Posterior cingulate gyrus (tissue), 11 donors: ENCODE measurements at regions not wholly inside any gene's neighbourhood (a gene's known extent, or its start where the extent isn't known, plus 50 kb on each side); places are given as distances from the start of the nearest gene placed in this dataset.

ENCODE experiments used
- DNase-seq, 10 donors: peaks; one replicate each; pipeline versions ENCODE4 v3.0.0 to v3.0.0-alpha.2; 2020 to 2021; ENCODE audit warnings: mixed read lengths in 3 of 10
- intact Hi-C: fragments of 100-400 bp; cut with DNase I; formaldehyde crosslinking; loops from one replicate; pipeline ENCODE4 v1.15.1; 2023

DNA sequence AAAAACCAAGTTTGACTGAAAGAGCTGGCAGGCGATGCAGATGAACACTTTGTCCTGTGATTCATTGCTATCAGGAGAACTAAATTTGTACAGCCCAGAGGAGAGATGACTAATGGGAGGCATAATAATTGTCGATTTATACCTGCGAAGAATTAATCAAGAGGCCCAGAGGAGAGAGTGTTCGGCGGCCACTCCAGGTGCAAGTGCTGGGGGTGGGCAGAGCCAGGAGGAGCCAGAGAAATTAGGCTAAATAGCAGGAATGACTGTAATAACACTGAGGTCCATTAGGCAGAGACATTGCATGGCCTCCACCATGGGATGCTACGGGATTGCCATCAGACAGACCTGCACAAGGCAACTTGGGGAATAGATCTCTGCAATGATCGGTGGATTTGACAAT, 107.7 kb upstream of the UQCRFS1 start:
- no peak for DNase-seq

DNA sequence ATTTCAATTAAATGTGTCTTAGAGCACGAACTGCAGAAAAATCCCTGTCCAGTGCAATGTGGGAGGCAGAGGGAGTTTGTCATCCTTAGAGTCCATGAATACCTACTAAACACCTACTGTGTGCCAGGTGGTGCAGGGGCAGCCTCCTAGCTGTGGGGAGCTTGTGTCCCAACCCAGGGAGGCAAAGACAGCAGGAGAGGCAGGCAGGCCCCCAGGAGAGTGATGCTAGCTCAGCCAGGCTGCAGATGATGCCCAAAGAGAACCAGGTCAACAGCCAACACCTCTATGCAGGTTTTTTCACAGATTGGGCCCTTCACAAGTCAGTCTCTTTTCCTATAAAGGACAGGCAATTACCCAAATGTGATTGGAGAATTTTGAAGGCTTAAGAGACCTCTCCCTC, 108.2 kb upstream of the UQCRFS1 start:
- DNase-seq, result no peak
- intact Hi-C loops, result no loop called here

More for the DNA sequence above, 107.7 kb upstream of the UQCRFS1 start:
- intact Hi-C loops, result no loop called here

DNA sequence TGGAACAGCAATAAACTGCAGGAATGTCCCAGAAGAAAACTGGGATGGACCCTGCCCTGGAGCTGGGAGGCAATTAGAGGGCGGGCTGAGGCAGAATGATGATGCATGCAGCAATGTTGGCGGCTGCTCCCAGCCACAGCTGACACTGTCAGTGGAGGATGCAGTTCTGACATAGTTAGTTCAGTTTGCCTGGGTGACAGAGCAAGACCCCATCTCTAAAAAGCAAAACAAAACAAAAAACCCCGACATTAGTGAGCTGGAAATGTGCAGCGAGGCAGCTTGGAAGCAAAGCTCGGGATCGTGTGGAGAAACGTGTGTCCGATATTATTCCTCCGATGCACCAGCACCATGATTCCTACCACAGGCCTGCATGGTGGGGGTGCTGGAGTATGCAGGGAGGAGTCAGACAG, 110.1 kb upstream of the UQCRFS1 start:
- intact Hi-C loops, result no loop called here
- DNase-seq, result peak in 1 of 10 donors; percentile 70

DNA sequence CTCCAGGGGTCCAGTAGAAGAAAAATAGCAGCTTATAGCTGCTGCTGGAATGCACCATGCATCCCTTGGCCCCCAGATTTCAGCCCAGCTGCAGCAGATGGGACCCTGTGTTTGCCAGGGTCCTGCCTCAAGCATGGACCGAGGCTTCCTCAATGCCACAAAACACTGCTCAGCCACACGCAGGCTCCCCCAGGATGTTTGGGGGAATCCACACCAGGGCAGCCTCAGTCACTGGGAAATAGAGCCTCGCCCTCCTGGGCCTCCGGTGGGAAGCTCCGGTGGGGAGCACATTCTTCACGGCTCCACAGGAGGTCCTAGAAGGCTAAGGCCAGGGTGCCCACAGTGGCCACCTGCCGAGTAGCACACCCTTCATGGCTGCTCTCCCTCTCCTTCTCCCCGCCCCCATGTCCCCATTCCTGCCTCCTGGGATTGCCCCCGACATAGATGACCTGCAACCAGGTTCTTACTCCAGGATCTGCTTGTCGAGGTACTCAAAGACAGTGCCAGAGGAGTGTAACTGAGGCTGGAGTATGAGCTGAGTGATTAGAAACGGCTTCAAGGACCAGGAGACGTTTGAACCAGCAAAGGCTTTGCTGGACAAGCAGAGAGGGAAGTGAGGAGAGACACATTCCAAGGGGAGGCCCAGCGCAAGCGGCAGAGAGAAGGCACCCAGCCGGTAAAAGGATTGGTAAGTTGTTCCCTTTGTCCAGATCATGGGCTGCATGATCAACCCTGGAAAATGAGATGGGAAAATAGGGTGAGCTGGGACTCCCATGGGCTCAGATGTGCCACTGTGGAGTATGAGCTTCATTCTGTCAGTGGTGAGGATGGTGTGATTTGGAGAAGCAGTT, 110.7 kb upstream of the UQCRFS1 start:
- peak in 1 of 10 donors; percentile 61 for DNase-seq
- intact Hi-C loops, result no loop called here

DNA sequence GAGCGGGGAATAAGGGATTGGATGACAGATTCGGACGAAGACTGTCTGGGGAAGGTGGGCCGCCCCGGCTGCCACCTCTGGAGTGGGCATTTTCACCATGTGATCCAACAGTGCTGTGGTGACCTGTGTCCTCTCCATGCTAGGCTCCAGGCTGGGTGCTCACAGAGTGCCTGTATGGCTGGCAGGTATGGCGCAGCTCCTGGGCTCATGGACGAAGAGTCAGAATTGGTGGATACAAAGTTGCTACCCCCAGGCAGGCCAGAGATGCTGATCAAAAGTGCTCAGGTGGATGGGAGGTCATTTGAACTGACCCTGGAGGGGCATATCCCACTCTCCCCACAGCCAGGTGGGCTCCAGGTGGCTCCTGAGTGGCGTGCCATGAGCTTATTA, 111.3 kb upstream of the UQCRFS1 start:
- intact Hi-C loops, result no loop called here
- DNase-seq, result no peak

DNA sequence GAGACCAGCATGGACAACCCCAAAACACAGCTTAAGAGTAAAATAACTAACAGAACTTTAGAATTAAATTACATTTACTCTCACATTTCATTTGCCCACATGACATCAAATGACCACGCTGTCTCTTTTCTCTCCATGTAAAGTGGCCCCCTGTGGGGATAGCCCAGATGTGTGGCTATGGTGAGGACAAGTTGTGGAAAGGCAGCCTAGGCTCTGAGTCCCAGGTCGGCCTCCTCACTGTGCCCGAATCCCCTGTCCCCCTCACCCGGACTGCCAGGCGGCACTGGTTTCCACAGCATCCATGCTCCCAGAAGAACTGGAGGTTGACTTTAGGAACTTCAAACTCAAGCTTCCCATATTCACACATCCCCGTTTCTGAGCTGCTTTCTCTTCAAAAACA, 111.8 kb upstream of the UQCRFS1 start:
- intact Hi-C loops, result no loop called here
- no peak for DNase-seq

DNA sequence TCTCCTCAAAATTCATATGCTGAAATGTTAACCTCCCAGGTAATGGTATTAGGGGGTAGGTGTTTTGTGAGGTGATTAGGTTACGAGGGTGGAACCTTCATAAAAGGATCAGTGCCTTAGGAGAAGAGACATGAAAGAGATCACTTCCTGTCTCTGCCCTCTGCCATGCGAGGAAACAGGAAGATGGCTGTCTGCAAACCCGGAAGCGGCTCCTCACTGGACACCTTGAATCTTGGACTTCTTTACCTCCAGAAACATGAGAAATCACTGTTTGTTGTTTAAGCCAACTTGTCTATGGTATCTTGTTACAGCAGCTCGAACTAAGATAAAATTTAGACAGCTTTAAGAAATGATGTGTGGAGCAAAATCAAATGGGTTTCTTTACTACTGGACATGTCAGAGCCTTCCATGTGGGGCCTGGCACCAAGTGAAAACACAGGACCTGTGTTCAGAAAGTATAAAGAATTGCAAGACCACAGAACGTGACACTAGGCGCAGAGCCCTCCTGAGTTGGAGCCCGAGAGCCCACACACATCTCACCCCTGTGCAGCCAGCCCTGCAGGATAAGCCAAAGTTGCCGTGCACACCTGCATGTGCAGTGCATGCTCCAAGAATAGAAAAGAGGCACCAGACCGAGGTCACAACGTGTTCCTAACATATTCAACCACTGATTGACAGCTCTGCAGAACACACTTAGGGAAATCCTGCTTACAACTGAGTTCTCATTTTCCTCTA, 112.5 kb upstream of the UQCRFS1 start:
- peak in 1 of 10 donors; percentile 35 for DNase-seq

DNA sequence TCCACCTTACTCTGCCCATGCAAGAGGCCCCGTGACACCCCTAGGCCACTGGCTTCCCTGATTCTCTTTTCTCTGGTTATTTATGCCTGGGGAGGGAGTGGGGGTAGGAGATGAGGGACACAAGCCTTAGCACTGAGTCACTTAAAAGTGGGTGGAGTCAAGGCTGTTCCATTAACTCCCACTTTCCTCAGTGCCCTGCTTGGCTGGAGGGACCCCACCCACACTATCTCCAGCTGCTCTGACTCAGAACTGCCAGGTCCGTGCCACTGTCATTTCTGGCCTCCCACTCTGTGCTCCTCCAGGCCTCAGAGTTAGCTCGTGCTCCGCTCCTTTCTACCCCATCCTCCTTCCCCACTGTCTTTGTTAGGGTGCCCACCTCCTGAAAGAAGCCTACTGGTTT, 113.4 kb upstream of the UQCRFS1 start:
- intact Hi-C loops, result no loop called here
- DNase-seq, result peak in 1 of 10 donors; percentile 80

More for the DNA sequence above, 112.5 kb upstream of the UQCRFS1 start:
- intact Hi-C loops, result no loop called here

DNA sequence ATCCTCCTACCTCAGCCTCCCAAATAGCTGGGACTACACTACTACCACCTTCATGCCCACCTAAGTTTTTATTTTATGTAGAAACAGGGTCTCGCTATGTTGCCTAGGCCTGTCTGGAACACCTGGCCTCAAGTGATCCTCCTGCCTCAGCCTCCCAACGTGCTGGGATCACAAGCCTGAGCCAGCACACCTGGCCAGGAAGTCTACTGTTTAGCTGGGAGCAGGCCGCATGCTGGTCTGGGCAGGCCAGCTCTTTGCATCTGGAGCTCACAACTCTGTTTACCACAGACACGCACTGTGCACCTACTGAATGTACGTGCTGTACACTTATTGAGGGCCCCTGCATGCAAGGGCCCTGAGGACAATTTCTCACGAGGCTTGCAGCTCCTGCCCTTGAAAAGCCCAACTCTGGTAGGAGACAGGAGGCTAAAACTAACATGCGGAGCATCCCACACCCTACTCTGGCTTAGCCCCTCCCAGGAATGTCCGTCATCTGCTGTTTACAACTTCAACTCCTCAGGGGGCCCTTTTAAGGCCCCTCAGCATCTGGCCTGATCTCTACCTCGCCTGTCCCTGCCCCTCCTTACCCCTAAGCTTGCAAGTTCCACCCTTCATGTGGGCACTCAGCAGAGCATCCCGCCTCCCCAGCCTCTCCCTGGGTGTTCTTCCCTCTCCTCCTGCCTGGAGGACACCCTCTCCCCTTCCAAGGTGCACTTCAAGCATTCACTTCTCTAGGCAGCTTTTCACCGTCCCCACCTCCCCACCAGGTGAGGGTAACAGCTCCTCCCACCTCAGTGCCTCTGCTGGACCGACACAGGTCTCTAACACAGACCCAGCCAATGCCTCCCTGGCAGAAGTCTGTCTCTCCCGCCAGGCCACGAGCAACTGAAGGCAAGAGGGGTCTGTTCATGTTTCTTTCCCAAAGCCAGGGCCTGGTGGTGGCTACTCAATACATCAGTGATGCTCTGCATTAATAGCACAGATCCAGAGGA, 114.2 kb upstream of the UQCRFS1 start:
- DNase-seq, result peak in 1 of 10 donors; percentile 43
- intact Hi-C loops, result no loop called here

DNA sequence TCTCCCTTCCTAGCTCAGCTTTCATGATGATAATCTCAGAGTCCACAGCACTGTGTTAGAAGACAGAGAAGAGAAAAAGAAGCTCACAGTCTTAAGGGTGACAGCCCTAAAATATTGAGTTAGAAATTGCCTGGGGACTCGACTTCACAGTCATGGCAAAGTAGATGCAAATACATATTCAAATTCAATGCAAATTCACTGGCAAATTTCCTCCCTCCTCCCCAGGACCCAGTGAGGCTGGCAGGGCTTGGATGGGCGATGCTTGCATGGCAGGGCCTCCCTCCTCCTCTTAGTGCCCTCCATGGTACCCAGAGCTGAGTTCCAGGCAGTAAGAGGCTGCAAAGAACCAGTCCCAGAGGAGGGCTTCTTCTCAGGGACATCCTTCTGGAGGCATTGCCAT, 115.6 kb upstream of the UQCRFS1 start:
- intact Hi-C loops, result no loop called here
- peak in 1 of 10 donors; percentile 27 for DNase-seq

DNA sequence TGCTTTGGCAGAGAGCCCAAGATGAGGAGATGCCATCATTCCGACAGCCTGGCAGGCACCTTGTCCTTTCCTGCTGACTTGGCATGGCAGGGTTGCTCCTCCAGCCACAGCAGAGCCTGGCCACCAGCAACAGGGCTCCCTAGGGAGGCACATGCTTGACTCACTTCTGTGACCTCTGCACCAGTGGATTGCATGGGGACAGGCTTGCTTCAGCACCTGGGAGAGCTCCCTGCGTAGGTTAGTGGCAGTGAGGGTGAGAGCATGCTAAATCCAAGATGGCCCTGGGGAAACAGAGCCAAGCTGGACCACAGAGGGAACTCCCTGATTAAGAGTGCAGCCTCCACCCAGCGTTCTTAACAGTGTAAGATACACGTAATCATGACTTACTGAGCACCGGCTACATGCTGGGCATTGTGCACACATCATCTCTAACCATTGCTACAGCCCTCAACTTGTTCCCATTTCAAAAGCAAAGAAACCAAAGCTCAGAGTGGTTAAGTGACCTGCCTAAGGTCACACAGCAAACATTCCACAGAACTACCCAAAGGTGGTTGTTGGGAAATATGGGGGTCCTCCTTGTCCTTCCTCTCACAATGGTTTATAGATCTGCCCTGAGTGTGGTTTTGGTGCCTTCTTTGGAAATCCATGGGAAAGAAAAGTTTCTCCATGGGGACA, 116.6 kb upstream of the UQCRFS1 start:
- peak in 1 of 10 donors; percentile 60 for DNase-seq
- intact Hi-C loops, result no loop called here

DNA sequence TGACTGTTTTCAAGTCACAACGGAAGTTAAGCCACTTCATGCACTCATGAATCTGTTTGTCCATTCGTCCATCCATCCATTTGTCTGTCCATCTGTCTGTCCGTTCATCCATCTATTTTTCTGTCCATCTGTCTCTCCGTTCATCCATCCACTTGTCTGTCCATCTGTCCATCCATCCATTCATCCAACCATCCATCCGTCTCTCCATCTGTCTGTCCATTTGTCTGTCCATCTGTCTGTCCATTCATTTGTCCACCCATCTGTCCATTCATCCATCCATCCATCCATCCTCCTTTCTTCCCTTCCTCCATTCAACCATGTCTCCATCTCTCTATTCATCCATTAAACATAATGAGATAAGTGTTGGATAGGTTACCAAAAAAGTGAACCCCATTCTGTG, 123.5 kb upstream of the UQCRFS1 start:
- intact Hi-C loops, result no loop called here
- no peak for DNase-seq

DNA sequence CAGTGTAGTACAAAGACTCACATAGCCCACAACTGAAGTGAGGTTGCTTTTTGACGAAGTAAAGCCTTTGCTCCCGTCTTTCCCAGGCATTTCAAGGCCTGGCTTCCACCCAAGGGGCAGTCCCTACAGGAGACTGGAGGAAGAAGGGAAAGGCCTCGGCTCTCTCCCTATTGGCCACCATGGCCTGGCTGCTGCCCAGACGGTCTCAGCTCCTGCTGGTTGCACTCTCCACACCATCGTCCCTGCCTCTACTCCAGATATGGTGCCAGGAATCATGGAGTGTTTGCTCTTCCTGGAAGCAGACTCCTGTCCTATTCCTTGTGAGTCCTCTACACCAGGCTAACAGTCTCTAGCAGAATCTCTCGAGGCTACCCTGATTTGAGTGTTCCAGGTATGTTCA, 124.1 kb upstream of the UQCRFS1 start:
- intact Hi-C loops, result no loop called here
- no peak for DNase-seq

DNA sequence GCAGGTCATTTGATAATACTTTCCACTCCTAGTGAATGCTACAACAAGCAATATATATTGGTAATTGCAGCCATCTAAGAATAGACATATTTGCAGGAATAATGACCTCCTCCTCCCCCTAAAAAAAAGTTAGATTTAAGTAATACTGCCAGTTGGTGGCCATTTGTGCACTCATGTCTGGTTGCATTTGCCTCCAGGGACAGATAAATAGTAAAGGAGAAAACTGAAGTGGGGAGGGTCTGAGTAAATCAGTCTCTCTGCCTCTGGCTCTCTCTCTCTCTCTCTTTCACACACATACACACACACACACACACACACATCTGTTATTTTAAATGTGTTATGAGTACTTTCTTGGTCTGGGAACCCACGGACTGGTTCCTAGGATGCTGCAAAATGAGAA, 125.5 kb upstream of the UQCRFS1 start:
- intact Hi-C loops, result no loop called here
- DNase-seq, result no peak

DNA sequence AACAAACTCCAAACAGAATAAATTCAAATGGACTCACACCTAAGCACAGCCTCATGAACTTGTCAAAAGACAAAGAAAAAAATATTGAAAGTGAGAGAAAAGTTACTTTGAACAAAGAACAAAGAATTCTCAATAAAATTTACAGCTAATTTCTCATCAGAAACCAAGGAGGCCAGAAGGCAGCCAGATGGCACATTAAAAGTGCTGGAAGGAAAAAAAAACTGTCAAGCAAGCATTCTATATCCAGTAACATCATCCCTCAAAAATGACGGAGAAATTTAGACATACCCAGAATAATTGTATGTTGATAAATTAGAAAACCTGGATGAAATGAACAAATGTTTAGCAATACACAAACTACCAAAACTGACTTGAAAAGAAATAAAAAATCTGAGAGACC, 129.8 kb upstream of the UQCRFS1 start:
- intact Hi-C loops, result no loop called here
- no peak for DNase-seq

DNA sequence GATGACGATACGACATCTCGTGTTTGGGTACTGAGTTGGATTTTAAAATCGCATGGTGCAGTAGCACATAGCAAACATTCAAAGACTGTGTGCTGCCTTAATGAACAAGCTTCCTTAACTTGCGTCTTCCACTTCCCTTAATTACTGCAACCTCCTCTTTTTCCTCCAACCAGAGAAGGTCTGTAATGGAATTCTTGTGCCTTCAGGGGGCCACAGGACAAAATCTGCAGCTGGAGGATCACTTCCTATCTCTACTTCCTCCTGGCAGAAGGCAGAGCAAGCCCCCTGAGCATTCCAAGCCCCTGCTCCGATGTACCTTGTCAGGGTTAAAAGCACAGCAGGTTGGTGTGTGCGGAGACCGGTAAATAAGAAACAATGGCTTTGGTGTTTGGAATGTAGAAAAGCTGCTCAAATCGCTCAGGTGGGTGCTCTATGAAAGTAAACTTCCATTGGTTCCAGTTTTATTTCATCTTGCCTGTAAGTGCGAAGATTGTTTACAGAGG, 151.3 kb upstream of the UQCRFS1 start:
- DNase-seq, result peak in 1 of 10 donors; percentile 8
- intact Hi-C loops, result no loop called here

DNA sequence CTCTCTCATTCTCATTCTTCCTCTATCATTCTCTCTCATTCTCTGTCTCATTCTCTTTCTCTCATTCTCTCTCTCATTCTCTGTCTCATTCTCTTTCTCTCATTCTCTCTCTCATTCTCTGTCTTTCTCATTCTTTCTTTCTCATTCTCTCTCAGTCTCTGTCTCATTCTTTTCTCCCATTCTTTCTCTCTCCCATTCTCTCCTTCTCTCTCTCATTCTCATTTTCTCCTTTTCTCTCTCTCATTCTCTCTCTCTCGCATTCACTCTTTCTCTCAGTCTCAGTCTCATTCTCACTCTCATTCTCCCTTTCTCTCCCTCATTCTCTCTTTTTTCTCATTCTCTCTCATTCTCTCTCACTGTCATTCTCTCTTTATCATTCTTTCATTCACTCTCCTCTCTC, 152.0 kb upstream of the UQCRFS1 start:
- DNase-seq, result no peak
- intact Hi-C loops, result no loop called here

DNA sequence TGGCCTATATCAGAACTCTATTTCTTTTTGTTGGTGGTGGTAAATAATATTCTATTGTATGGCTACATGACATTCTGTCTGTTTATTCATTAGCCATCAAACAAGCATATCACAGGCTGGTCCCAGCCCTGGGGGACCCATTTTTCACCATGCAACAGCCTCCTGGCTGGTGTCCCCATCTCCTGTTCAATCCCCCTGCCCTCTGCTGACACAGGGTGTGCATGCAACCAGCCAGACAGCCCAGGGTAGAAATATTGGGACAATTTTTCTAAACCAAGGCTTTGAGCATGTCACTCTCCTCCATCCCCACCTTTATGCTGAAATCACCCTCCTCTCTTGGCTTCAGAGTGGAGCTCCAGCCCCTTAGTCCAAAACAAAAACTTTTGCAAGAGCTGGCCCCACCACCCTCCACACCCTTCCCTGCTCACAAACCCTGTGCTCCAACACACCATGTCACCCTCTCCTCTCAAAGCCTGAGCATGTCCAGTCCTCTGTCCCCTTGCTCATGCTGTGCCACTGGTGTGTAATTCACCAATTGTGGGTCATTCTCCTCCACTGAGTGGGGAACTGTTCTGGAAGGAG, 153.0 kb upstream of the UQCRFS1 start:
- intact Hi-C loops, result no loop called here
- DNase-seq, result peak in 2 of 10 donors; percentile 32 to 53

DNA sequence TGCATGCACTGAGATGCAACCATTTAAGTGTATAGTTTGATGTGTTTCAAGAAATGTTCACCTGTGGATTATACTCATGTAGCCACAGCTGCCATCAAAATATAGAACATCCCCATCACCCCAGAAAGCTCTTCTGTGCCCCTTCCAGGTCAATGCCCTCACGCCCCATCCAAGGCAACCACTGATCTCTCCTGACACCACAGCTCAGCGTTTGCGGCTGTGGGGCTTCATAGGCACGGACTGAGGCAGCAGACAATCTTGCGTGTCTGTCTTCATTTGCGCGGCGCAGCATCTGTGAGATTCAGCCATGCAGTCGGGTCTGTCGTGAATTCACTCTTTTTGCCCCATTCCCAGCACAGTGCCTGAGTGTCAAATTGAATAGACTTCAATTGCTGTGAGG, 153.8 kb upstream of the UQCRFS1 start:
- intact Hi-C loops, result no loop called here
- DNase-seq, result peak in 1 of 10 donors; percentile 39
